ENCODE measurements at regions not wholly inside any gene's neighbourhood (a gene's known extent, or its start where the extent isn't known, plus 50 kb on each side); places are given as distances from the start of the nearest gene placed in this dataset.

DNA sequence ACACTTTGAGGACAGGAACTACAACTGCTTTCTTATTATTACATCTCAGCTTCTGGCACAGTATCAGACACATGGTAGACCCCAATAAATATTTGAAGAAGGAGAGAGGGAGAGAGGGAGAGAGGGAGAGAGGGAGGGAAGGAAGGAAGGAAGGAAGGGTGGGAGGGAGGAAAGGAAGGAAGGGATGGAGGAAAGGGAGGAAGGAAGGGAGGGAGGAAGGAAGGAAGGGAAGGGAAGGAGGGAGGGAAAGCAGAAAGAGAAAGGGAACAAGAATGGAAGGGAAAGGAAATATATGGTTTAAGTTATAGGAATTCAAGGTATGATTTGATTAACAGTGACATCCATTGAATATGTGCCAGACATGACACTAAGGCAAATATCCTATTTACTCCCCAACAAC lies 402.1 kb downstream of the KIF16B start:
- TF ChIP-seq, protein P1, sequence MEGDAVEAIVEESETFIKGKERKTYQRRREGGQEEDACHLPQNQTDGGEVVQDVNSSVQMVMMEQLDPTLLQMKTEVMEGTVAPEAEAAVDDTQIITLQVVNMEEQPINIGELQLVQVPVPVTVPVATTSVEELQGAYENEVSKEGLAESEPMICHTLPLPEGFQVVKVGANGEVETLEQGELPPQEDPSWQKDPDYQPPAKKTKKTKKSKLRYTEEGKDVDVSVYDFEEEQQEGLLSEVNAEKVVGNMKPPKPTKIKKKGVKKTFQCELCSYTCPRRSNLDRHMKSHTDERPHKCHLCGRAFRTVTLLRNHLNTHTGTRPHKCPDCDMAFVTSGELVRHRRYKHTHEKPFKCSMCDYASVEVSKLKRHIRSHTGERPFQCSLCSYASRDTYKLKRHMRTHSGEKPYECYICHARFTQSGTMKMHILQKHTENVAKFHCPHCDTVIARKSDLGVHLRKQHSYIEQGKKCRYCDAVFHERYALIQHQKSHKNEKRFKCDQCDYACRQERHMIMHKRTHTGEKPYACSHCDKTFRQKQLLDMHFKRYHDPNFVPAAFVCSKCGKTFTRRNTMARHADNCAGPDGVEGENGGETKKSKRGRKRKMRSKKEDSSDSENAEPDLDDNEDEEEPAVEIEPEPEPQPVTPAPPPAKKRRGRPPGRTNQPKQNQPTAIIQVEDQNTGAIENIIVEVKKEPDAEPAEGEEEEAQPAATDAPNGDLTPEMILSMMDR (conservative IDR thresholded peaks at IDR 0.05; ENCODE audit: low read depth): no peak

DNA sequence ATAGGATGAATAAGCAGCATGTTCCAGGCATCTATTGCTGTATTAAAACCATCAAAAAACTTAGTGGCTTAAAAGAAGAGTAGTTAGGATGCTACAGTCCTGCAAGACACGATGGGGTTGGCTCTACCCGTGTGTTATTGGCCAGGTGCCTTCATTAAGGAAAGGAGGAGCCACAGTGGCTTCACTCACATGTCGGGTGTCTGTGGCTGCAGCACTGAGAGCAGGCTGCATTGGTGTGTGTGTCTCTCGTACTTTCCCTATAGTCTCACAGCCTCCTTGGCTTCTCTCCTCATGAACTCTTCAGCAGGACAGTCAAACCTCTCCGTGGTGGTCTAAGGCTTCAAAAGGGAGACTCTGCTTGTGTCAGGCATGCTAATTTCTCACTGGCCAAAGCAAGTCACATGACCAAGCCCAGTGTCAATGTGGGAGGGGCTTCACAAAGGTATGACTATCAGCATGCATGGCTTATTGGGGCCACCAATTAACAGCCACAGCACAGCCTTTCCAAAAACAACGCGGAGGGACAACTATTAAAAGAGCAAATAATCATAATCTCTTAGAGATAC lies 402.8 kb downstream of the KIF16B start:
- no peak for DNase-seq (ENCODE audit: low spot score)
- no peak overlapping the region for H3K27ac ChIP-seq
- ChIA-PET POLR2A (ENCODE audit: low non-redundant PET) (no interaction called here), CTCF (no interaction called here)
- TF ChIP-seq, protein P1 (conservative IDR thresholded peaks at IDR 0.05; ENCODE audit: low read depth): no peak

More for the DNA sequence above, 402.1 kb downstream of the KIF16B start:
- no peak for DNase-seq (ENCODE audit: low spot score)
- H3K27ac ChIP-seq: no peak overlapping the region
- POLR2A ChIA-PET (ENCODE audit: low non-redundant PET): no interaction called here
- CTCF ChIA-PET: no interaction called here

DNA sequence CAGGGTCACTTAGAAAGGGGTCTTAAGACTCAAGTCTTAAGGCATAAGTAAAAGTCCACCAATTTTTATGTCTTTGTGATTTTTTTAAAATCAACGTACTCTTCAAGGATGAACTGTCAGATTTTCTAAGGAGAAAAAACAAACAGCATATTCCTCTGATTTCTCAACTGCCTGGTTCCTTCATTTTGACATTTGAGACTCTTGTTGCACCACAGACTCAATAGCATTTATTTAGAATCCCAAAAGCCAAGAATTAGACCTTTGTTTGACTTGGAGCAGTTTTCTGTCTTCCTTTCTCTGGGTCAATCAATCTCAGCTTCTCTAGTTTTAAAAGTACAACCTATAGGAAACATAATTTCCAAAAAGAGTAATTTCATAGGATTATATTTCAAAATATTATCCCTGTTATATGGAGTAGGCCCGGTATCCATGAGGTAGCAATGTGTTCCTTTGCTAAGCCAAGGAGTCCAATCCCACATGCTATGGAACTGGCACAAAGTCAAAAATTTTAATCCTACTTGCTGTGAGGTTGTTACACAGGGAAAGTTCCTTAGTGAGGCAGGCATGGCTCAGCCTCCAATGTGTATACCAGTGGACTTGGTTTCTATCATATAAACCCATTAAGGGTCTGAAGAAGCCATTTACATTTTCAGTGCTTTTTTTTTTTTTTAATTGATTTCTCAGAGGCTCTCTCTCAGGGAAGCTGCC lies 405.7 kb downstream of the KIF16B start:
- POLR2A ChIA-PET (ENCODE audit: low non-redundant PET): no interaction called here
- TF ChIP-seq, protein P1 (conservative IDR thresholded peaks at IDR 0.05; ENCODE audit: low read depth): no peak
- no peak for DNase-seq (ENCODE audit: low spot score)
- CTCF ChIA-PET: no interaction called here
- H3K27ac ChIP-seq: no peak overlapping the region

DNA sequence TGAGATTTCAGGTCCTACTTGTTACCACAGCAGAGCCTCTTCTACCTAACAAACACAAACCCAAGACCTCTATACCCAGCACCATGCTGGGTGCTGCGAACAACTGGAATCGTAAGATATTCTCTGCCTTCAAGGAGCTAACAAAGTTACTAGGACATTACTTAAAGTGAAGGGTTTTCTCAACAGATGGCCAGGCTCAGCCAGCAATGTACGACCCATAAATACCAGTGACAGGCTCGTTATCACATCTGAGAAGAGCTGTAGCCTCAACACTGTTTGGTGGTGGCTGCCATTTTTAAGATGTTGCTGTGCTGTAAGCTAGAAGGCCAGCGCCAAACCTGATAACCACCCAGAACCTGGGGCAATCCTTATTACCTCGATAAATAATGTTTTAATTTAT lies 406.5 kb downstream of the KIF16B start:
- TF ChIP-seq, protein P1 (conservative IDR thresholded peaks at IDR 0.05; ENCODE audit: low read depth): no peak
- CTCF ChIA-PET: interaction anchor here (0.6 kb wide), 2 partner anchors 28 to 1960 kb away, joined by 3 read pairs; no protein-coding TSS in a partner anchor
- POLR2A ChIA-PET (ENCODE audit: low non-redundant PET): no interaction called here
- H3K27ac ChIP-seq: no peak overlapping the region
- DNase-seq (ENCODE audit: low spot score): no peak

DNA sequence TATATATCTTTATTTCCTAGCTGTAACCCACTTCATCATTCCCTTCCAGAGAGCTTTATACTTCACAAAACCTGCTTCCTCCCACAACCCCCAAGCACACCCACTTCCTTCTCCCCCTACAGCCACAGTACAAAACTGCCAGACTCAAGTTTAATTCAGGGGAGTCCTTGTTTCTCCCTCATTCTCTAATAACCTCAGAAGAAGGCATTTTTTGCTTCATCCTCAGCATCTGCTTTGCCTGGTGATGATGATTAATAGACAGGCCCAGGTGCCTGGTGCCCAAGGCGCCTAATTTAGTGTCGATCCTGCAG lies 414.3 kb downstream of the KIF16B start:
- TF ChIP-seq, protein P1 (conservative IDR thresholded peaks at IDR 0.05; ENCODE audit: low read depth): no peak
- H3K27ac ChIP-seq: no peak overlapping the region
- POLR2A ChIA-PET (ENCODE audit: low non-redundant PET): no interaction called here
- DNase-seq (ENCODE audit: low spot score): no peak
- CTCF ChIA-PET: no interaction called here

DNA sequence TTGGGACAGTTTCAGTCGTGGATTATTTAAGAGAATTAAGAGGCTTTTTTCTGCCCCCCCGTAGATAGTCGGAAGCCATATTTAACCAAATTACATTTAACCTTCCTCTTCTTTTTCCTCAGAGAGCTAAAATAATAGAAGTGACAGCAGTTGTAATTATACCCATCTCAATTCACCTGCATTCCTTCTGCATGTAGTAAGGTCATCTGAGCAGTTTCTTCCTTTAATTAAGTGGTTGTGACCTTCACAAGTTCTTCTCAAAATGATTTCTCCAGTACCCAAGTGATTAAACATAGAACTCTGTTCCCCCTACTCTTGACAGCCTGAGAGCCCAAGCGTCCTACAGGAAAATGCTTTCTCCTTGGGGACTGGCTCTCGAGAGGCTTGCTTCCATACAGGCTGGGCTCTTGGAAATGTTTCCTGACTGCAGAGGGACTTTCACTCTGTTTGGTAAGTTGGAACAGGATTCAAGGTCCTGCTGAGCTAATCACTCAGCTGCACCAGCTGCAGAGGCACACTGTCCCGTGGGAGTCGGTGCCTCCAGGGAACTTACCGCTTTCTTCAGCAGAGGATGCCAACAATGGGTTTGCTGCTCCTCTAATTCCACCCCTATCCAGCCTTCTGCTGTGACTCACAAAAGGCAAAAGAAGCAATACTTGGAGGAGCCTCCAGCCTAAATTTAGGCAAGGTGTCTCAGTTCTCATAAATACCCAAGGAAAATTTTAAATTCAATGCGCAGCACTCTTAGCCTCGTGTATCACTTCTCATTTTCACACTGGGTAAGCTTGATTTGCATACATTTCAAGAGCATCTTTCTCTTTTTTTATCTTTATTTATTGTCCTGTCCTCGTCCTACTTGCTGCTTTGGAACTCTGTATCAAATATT lies 414.9 kb downstream of the KIF16B start:
- no peak overlapping the region for H3K27ac ChIP-seq
- TF ChIP-seq, protein P1 (conservative IDR thresholded peaks at IDR 0.05; ENCODE audit: low read depth): no peak
- ChIA-PET CTCF (no interaction called here), POLR2A (ENCODE audit: low non-redundant PET) (no interaction called here)
- DNase-seq (ENCODE audit: low spot score): no peak
